OCI-LY7 (cell line): ENCODE measurements at regions not wholly inside any gene's neighbourhood (a gene's known extent, or its start where the extent isn't known, plus 50 kb on each side); places are given as distances from the start of the nearest gene placed in this dataset.

ENCODE experiments used
- CTCF ChIP-seq: fragments of 200-600 bp; sonication (generic); conservative IDR thresholded peaks from 2 replicates; pipeline ENCODE4 v1.5.1; 2014; ENCODE audit warnings: mild to moderate bottlenecking, antibody characterized with exemption, low read length, moderate library complexity, mixed read lengths
- EZH2phosphoT487 ChIP-seq: fragments of 200-600 bp; sonication (generic); IDR thresholded peaks from 2 replicates; pipeline ENCODE4 v1.6.1; 2018; ENCODE audit warnings: low read depth, borderline replicate concordance, mild to moderate bottlenecking, mixed run types, antibody characterized with exemption, low read length, moderate library complexity, mixed read lengths

- TF ChIP-seq CTCF (no peak), EZH2phosphoT487 (no peak)
These were observed 319.0 kb upstream of the SNX7 start for GRCh38 chr1:98342566-98342965.
